ENCODE measurements at regions not wholly inside any gene's neighbourhood (a gene's known extent, or its start where the extent isn't known, plus 50 kb on each side); places are given as distances from the start of the nearest gene placed in this dataset.
"Not testable (repeated sequence)": the region's sequence is repeated elsewhere in the genome, so short reads cannot be mapped to it uniquely, and the experiment has no call there.

- ChIA-PET CTCF (no interaction called here), POLR2A (ENCODE audit: unreplicated experiment) (no interaction called here)
- Histone ChIP-seq H2AFZ (no peak overlapping the region), H3K27me3 (ENCODE audit: insufficient read depth, low read depth) (peaks cover 13% of the 10 kb centered on the region), H3F3A (ENCODE audit: insufficient read depth, low read depth) (no peaks in the 10 kb centered on the region), H4K20me1 (ENCODE audit: insufficient read depth) (no peaks in the 10 kb centered on the region), H3K4me2 (no peak overlapping the region), H3K27ac (no peak overlapping the region), H3K9me3 (ENCODE audit: insufficient read depth, low read depth) (no peaks in the 10 kb centered on the region), H3K9me2 (ENCODE audit: insufficient read depth) (no peaks in the 10 kb centered on the region; the same call in 1 of the 2 replicates), H3K36me3 (ENCODE audit: low read depth) (no peaks in the 10 kb centered on the region), H3K4me1 (replicated peaks; ENCODE audit: insufficient read depth) (no peaks in the 10 kb centered on the region), H3K79me2 (ENCODE audit: low read depth) (no peaks in the 10 kb centered on the region), H3K4me3 (no peak overlapping the region)
- DNase-seq: no peak
- intact Hi-C loops (cut with micrococcal nuclease; ENCODE audit: unreplicated experiment): no loop called here
- no peak for TF ChIP-seq EZH2 (IDR thresholded peaks at IDR 0.05; ENCODE audit: low read depth)
- no peak for TF ChIP-seq CTCF (conservative IDR thresholded peaks at IDR 0.05)
- BruUV-seq (replicated peaks): no TSS peak
These were observed 105.0 kb upstream of the SPAG17 start for GRCh38 chr1:118290046-118290445.

GRCh38 chr1:118280656-118281055 is 95.6 kb upstream of the SPAG17 start:
- H3F3A ChIP-seq (ENCODE audit: insufficient read depth, low read depth); H3K9me3 ChIP-seq (ENCODE audit: insufficient read depth, low read depth); POLR2A ChIA-PET (ENCODE audit: unreplicated experiment); H3K27me3 ChIP-seq (ENCODE audit: insufficient read depth, low read depth); H3K27ac ChIP-seq; H3K4me1 ChIP-seq (replicated peaks; ENCODE audit: insufficient read depth); H3K9me2 ChIP-seq (ENCODE audit: insufficient read depth); H3K36me3 ChIP-seq (ENCODE audit: low read depth); DNase-seq; CTCF ChIA-PET; BruUV-seq (replicated peaks); H4K20me1 ChIP-seq (ENCODE audit: insufficient read depth); H3K79me2 ChIP-seq (ENCODE audit: low read depth); intact Hi-C loops (cut with micrococcal nuclease; ENCODE audit: unreplicated experiment): not testable (repeated sequence)
- peak overlapping the region; percentile 32 for H3K4me2 ChIP-seq
- peak overlapping the region; percentile 39; the same call in 1 of the 2 replicates for H3K4me3 ChIP-seq
- H2AFZ ChIP-seq: peak overlapping the region; percentile 67; the same call in 1 of the 2 replicates

GRCh38 chr1:118275472-118276115 is 90.6 kb upstream of the SPAG17 start:
- Histone ChIP-seq H3K79me2 (ENCODE audit: low read depth) (no peaks in the 10 kb centered on the region), H3K9me2 (ENCODE audit: insufficient read depth) (no peaks in the 10 kb centered on the region), H2AFZ (no peak overlapping the region), H3K4me2 (no peak overlapping the region), H3F3A (ENCODE audit: insufficient read depth, low read depth) (no peaks in the 10 kb centered on the region), H3K4me3 (no peak overlapping the region), H3K4me1 (replicated peaks; ENCODE audit: insufficient read depth) (no peaks in the 10 kb centered on the region), H3K27me3 (ENCODE audit: insufficient read depth, low read depth) (peaks cover 26% of the 10 kb centered on the region; the same call in 1 of the 2 replicates), H3K9me3 (ENCODE audit: insufficient read depth, low read depth) (no peaks in the 10 kb centered on the region), H3K27ac (no peak overlapping the region), H3K36me3 (ENCODE audit: low read depth) (no peaks in the 10 kb centered on the region), H4K20me1 (ENCODE audit: insufficient read depth) (no peaks in the 10 kb centered on the region)
- ChIA-PET CTCF (no interaction called here), POLR2A (ENCODE audit: unreplicated experiment) (no interaction called here)
- BruUV-seq (replicated peaks): no TSS peak
- intact Hi-C loops (cut with micrococcal nuclease; ENCODE audit: unreplicated experiment): no loop called here
- no peak for DNase-seq
- no peak for TF ChIP-seq CTCF (conservative IDR thresholded peaks at IDR 0.05)
- no peak for TF ChIP-seq EZH2 (IDR thresholded peaks at IDR 0.05; ENCODE audit: low read depth)

GRCh38 chr1:118272884-118273283 is 87.9 kb upstream of the SPAG17 start:
- H3K36me3 ChIP-seq (ENCODE audit: low read depth): no peaks in the 10 kb centered on the region
- H3K27ac ChIP-seq: no peak overlapping the region
- H3K27me3 ChIP-seq (ENCODE audit: insufficient read depth, low read depth): peaks cover 26% of the 10 kb centered on the region; the same call in 1 of the 2 replicates
- no peaks in the 10 kb centered on the region for H3F3A ChIP-seq (ENCODE audit: insufficient read depth, low read depth)
- H3K79me2 ChIP-seq (ENCODE audit: low read depth): no peaks in the 10 kb centered on the region
- H4K20me1 ChIP-seq (ENCODE audit: insufficient read depth): no peaks in the 10 kb centered on the region
- POLR2A ChIA-PET (ENCODE audit: unreplicated experiment): no interaction called here
- DNase-seq: no peak
- H3K9me3 ChIP-seq (ENCODE audit: insufficient read depth, low read depth): no peaks in the 10 kb centered on the region
- no peaks in the 10 kb centered on the region for H3K4me1 ChIP-seq (replicated peaks; ENCODE audit: insufficient read depth)
- intact Hi-C loops (cut with micrococcal nuclease; ENCODE audit: unreplicated experiment): no loop called here
- no peak overlapping the region for H3K4me3 ChIP-seq
- H3K4me2 ChIP-seq: no peak overlapping the region
- H3K9me2 ChIP-seq (ENCODE audit: insufficient read depth): no peaks in the 10 kb centered on the region
- TF ChIP-seq CTCF (conservative IDR thresholded peaks at IDR 0.05): no peak
- no peak for TF ChIP-seq EZH2 (IDR thresholded peaks at IDR 0.05; ENCODE audit: low read depth)
- CTCF ChIA-PET: no interaction called here
- no peak overlapping the region for H2AFZ ChIP-seq
- no TSS peak for BruUV-seq (replicated peaks)
